ENCODE measurements at regions not wholly inside any gene's neighbourhood (a gene's known extent, or its start where the extent isn't known, plus 50 kb on each side); places are given as distances from the start of the nearest gene placed in this dataset.

DNA sequence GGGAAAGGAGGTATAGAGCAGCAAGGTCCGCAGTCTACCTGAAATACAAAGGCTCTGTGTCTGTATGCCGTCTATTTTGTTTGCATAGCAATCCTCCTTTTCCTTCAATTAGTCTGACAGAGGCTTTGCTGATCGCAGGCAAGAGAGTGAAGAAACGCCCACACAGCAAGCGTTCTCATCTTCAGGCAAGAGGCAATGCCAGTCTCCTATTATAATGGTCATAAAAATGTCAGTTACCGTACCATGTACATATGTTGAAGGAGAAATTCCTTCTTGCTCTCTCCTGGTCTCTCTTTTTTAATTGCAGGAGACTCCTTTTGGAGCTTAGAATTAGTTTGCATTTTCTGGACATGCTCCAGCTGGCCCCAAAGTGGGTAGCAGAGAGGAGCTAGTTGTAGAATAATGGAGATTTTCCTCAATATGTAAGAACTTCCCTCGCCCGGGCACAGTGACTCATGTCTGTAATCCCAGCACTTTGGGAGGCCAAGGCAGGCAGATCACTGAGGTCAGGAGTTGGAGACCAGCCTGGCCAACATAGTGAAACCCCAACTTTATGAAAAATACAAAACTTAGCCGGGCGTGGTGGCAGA, 139.5 kb downstream of the PFKFB3 start:
- no peak for DNase-seq (ENCODE audit: low read depth in 2 of 2)

- DNase-seq (ENCODE audit: low read depth in 2 of 2) = no peak
Observed at GRCh38 chr10:6343305-6344010, 140.7 kb downstream of the PFKFB3 start.

GRCh38 chr10:6345404-6345803, 142.7 kb downstream of the PFKFB3 start:
- no peak for DNase-seq (ENCODE audit: low read depth in 2 of 2)

GRCh38 chr10:6346631-6347030, 143.9 kb downstream of the PFKFB3 start:
- no peak for DNase-seq (ENCODE audit: low read depth in 2 of 2)

GRCh38 chr10:6347391-6347951, 144.7 kb downstream of the PFKFB3 start:
- peak; percentile 21 to 22 for DNase-seq (ENCODE audit: low read depth in 2 of 2)

DNA sequence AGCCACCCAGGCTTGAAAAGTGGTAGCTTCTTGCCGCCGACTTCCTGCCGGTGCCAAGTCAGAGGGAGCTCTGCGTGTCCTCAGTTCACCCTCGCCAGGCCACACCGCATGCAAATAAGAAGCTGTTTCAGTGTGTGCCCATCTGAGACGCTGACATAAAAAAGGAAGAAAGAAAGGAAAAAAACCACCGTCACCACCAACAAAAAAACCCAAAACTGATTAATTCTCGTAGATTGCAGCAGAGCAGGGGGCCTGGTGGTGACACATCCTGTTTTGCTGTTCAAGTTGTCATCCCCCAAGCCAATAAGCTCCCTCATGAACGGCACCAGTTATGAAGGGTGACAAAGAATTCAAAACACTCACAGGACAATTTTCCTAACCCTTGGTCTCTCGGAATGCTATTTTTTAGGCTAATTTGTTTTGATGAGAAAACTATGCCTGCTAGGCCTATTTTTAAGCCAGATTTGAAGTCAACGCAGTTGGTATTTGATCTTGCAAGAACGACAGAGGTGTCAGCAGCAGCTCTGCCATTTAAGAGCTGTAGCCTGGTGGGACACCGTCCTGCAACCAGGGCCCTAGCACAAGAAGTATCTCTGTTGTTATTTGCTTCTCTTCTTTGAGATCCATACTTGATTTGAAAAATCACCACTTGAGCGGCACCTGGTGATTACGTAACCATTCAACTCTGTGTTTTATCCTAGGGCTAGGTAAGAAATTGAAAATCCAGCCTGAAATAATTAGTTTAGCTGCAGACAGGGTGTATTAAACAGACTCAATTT, 145.6 kb downstream of the PFKFB3 start:
- peak; percentile 50 to 75 for DNase-seq (ENCODE audit: low read depth in 2 of 2)

DNA sequence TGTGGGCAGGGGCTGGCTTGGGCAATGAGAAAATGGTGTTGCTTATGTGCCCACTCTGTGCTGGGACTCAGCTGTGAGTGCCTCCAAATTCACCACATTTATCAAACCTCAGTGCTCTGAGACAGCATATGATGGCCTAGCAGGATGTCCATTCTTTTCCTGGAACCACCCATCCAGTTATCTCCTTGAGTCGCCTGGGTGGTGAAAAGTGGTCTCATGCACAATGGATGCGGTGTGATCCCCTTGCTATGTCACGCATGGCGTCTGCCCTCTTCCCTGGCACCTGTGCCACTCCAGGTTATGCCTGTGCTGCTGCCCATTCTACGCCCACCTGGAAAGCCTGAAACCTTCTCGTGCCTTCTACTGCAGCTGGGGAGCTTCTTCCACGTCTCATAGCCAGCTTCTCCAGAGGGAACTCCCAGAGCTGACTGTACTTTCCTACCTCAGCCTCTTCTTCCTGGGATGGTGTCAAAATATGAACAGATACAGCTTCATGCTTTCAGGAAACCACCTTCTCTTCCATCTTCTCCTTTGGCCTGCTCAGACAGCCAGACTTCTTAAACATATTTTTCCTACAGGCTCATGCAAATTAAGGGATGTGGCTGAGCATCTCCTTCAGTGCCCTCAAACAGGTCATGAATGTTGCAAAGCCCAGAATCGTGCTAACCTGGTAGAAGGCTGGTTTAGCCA, 147.3 kb downstream of the PFKFB3 start:
- DNase-seq (ENCODE audit: low read depth in 2 of 2) = no peak

DNA sequence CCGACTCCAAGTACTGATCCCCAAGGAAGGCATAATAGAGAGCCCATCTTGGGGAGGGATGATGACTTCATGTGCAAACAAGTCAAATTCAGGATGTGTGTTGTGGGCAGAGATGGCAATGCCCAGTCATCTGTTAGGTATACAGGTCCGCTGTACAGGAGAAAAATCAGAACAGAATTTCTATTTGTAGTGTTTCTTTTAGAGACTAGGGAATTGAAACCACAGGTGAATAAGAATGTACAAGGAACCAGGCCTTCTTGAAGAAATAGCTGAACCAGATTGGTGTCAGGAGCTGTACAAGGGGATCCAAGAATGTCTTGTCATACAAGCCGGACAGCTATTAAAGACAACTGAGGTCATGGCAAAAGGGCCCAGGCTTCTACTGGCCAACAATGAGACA, 147.9 kb downstream of the PFKFB3 start:
- no peak for DNase-seq (ENCODE audit: low read depth in 2 of 2)

GRCh38 chr10:6351495-6351894, 148.8 kb downstream of the PFKFB3 start:
- DNase-seq (ENCODE audit: low read depth in 2 of 2) = no peak

- no peak for DNase-seq (ENCODE audit: low read depth in 2 of 2)
Observed at GRCh38 chr10:6353526-6353925, 150.8 kb downstream of the PFKFB3 start.

DNA sequence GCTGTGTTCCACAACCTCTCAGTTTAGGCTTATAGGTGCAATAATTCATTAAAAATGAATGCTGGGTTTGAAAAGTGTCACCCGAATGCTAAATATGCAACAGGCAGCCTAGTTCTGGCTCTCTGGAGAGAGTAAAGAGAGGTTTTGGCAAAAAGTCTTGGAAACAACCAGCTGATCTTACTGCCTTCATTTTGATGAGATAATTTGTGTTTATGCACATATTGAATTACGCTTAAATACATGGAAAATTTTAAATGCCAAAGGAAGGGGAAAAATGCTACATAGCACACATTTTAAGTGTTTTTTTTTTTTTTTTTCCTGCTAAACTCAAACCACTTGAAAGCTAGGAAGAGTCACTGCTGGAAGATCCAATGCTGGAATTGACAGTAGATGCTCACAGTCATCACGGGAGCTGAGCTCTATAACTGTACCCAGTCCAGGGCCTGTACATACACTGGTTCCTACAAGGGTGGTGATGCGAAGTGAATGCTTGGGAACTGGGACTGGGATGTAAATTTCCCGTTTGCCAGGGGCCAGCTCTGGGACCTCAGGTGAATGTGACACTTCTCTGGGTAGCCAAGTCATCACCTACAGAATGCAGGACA, 151.5 kb downstream of the PFKFB3 start:
- DNase-seq (ENCODE audit: low read depth in 2 of 2) = no peak

DNA sequence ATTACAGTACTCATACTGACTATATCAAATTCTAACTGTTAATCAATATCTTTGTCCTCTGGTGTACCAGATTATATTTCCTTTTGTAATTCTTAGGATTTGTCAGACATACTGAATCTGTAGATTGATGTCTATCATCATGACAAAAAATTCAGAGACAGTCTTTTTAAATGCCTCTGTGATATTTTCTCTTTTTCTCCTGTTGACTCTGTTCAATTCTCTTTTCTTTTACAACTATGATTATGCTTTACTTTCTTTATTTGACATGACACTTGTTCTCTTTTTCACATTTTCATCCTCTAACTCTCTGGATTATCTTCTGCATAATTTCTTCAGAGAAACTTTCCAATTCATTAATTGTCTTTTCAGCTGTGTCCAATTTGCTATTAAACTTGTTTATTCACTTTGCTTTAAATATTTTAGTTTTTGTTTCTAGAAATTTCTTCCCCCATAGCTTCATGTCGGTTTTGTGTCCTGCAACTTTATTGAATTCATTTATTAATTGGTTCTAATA, 153.6 kb downstream of the PFKFB3 start:
- no peak for DNase-seq (ENCODE audit: low read depth in 2 of 2)

DNA sequence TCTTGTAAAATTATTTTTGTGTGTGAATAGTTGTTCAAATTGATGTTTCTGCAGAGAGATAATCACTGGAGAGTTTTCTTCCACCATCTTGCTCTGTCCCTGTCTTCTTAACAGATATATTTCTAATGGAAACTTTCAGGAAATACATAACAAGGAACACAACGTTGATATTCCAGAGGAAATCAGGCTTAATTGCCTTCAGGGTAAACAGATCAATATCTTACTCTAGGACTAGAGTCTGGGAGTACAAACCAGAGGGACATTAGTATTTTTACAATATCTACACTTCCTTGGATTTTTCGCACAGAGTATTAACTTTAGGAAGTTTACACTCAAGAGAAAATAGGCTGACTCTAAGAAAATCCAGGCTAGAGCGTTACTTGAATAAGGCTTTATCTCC, 159.1 kb downstream of the PFKFB3 start:
- no peak for DNase-seq (ENCODE audit: low read depth in 2 of 2)

DNA sequence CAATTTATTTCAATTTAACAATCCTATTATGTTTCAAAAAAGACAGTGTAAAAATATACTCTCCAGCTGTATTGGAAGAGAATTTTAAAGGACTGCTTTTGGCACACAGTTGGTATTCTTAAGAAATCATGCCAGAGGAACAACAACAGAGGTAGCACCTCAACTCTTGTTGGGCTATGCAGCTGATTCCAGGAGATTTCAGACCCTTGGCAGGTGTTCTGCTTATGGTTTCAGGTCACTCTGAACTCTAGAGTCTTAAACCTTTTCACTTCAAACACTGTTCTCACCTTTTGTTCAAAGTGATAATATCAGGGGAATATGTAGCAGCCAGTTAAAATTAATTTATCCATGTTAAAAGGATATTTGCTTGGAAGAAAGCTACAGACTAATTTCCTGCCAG, 160.1 kb downstream of the PFKFB3 start:
- DNase-seq (ENCODE audit: low read depth in 2 of 2) = no peak

GRCh38 chr10:6363511-6363910, 160.8 kb downstream of the PFKFB3 start:
- DNase-seq (ENCODE audit: low read depth in 2 of 2) = no peak

- DNase-seq (ENCODE audit: low read depth in 2 of 2) = no peak
Observed at GRCh38 chr10:6364283-6364682, 161.6 kb downstream of the PFKFB3 start.

DNA sequence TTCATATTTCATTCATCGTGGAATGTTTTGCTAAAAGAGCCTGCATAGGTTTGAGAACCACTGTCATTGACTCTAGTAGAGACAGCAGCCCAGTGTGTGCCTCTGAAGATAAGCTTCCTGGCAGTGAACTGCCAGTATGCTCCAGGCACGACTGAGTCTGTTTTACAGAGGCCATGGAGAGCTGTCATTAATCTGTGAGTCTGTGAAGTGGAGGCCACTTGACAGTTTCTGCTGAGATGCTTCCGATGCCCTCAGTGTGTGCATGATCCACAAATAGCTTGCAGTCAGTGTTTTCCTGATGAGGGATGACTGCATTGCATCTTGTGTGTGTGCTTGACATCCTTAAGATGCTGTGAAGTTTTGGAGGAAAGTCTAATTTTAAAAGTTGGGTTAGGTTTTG, 162.2 kb downstream of the PFKFB3 start:
- no peak for DNase-seq (ENCODE audit: low read depth in 2 of 2)

DNA sequence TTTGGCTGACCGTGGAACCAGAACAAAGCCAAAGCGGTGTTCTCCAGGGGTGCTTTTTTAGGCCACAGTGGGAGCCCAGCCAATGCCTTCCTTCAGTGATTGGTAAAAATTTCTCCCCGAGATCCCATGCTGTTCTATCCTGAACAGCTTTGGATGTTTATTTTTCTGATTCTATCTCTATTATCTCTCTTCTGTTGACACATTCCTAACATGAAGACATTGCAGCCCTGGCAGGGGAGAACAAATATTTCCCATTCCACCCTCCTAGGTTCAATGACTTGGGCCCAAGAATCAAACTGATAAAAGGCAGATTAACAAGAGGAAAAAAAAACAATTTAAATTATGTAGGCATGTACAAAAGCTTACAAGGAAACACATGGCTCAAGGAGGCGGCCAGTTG, 162.7 kb downstream of the PFKFB3 start:
- DNase-seq (ENCODE audit: low read depth in 2 of 2) = no peak

Data from stimulated activated CD4-positive, alpha-beta T cell treated with anti-CD3 and anti-CD28 coated beads, Interleukin-1b, Interleukin-23, amount 100 ng/mL, for 1 hour (primary cell).